ENCODE measurements at regions not wholly inside any gene's neighbourhood (a gene's known extent, or its start where the extent isn't known, plus 50 kb on each side); places are given as distances from the start of the nearest gene placed in this dataset.

GRCh38 chr4:176011529-176011928 is 54.1 kb upstream of the WDR17 start:
- no peak for DNase-seq (ENCODE audit: low read depth in 2 of 2)

GRCh38 chr4:176013476-176014247 is 52.0 kb upstream of the WDR17 start:
- DNase-seq (ENCODE audit: low read depth in 2 of 2) = no peak

- DNase-seq (ENCODE audit: low read depth in 2 of 2) = no peak
Measured at GRCh38 chr4:176014583-176015108, 51.0 kb upstream of the WDR17 start.

All from dermis microvascular lymphatic vessel endothelial cell (primary cell).